OCI-LY7 (cell line): ENCODE measurements at regions not wholly inside any gene's neighbourhood (a gene's known extent, or its start where the extent isn't known, plus 50 kb on each side); places are given as distances from the start of the nearest gene placed in this dataset.

Experiments used
- BruUV-seq: library from RNA; stranded (reverse); fragments of 400-500 nt; replicated peaks from 2 replicates; lab custom pipeline; 2021; lab: Mats Ljungman, UMichigan
- CTCF ChIA-PET: fragments of 300-600 bp; sonication (Branson Sonifier 250); formaldehyde crosslinking; loops from one replicate; lab custom pipeline; 2022; ENCODE audit warnings: antibody characterized with exemption; ENCODE audit not compliant: unreplicated experiment; lab: Charles Lee
- POLR2A ChIA-PET: fragments of 300-600 bp; sonication (Branson Sonifier 250); formaldehyde crosslinking; loops from one replicate; lab custom pipeline; 2022; ENCODE audit warnings: antibody characterized with exemption; lab: Charles Lee
- DNase-seq: peaks from one replicate; pipeline ENCODE4 v3.0.0-alpha.2; 2015; ENCODE audit warnings: low spot score
- H2AFZ ChIP-seq: fragments of 200-600 bp; sonication (generic), shearing (Covaris generic); 2 replicates; pipeline ENCODE4 v1.6.1; 2014; ENCODE audit warnings: mild to moderate bottlenecking, antibody characterized with exemption, low read length, moderate library complexity
- H3K27ac ChIP-seq: fragments of 200-600 bp; sonication (generic); 2 replicates; pipeline ENCODE4 v1.5.1; 2014; ENCODE audit warnings: mixed run types, low read depth, mild to moderate bottlenecking, moderate library complexity, low read length, inconsistent platforms; ENCODE audit not compliant: poor library complexity, severe bottlenecking
- H3K36me3 ChIP-seq: fragments of 200-600 bp; sonication (generic); 2 replicates; pipeline ENCODE4 v1.6.1; 2014; ENCODE audit warnings: mild to moderate bottlenecking, antibody characterized with exemption, low read length, moderate library complexity, mixed read lengths; ENCODE audit not compliant: insufficient read depth
- H3K4me1 ChIP-seq: fragments of 200-600 bp; sonication (generic); 2 replicates; pipeline ENCODE4 v1.5.1; 2014; ENCODE audit warnings: mild to moderate bottlenecking, low read length; ENCODE audit not compliant: insufficient read depth, poor library complexity, severe bottlenecking
- H3K4me2 ChIP-seq: fragments of 200-600 bp; sonication (generic); 2 replicates; pipeline ENCODE4 v1.6.1; 2014; ENCODE audit warnings: mild to moderate bottlenecking, low read length
- H3K4me3 ChIP-seq: fragments of 200-600 bp; sonication (generic); 2 replicates; pipeline ENCODE4 v1.5.1; 2014; ENCODE audit warnings: mild to moderate bottlenecking, low read depth, low read length; ENCODE audit not compliant: poor library complexity, severe bottlenecking
- H3K79me2 ChIP-seq: fragments of 200-600 bp; sonication (generic); 2 replicates; pipeline ENCODE4 v1.6.1; 2016; ENCODE audit warnings: low read depth, mild to moderate bottlenecking, low read length, moderate library complexity, mixed read lengths; ENCODE audit not compliant: insufficient read depth
- H3K9me2 ChIP-seq: fragments of 200-600 bp; sonication (generic); 2 replicates; pipeline ENCODE4 v1.6.1; 2016; ENCODE audit warnings: mild to moderate bottlenecking, low read length, mixed read lengths; ENCODE audit not compliant: insufficient read depth
- H3K9me3 ChIP-seq: fragments of 200-600 bp; sonication (generic); 2 replicates; pipeline ENCODE4 v1.6.1; 2014; ENCODE audit warnings: mild to moderate bottlenecking, mixed run types, low read length, mixed read lengths
- H4K20me1 ChIP-seq: fragments of 200-600 bp; sonication (generic); 2 replicates; pipeline ENCODE4 v1.6.1; 2014; ENCODE audit warnings: mild to moderate bottlenecking, antibody characterized with exemption, low read length, moderate library complexity, mixed read lengths; ENCODE audit not compliant: insufficient read depth
- EZH2phosphoT487 ChIP-seq: fragments of 200-600 bp; sonication (generic); IDR thresholded peaks from 2 replicates; pipeline ENCODE4 v1.6.1; 2018; ENCODE audit warnings: low read depth, borderline replicate concordance, mild to moderate bottlenecking, mixed run types, antibody characterized with exemption, low read length, moderate library complexity, mixed read lengths
- intact Hi-C: fragments of 100-400 bp; cut with micrococcal nuclease; formaldehyde crosslinking; loops from one replicate; pipeline ENCODE4 v1.10.0; 2022; ENCODE audit not compliant: unreplicated experiment
- TF ChIP-seq, protein P1 (sequence below): fragments of 200-600 bp; sonication (generic); conservative IDR thresholded peaks from 2 replicates; pipeline ENCODE4 v1.5.1; 2014; ENCODE audit warnings: mild to moderate bottlenecking, antibody characterized with exemption, low read length, moderate library complexity, mixed read lengths

- ChIA-PET CTCF (no interaction called here), POLR2A (interaction anchor here (0.7 kb wide), 1 partner anchor 334 kb away, joined by 3 read pairs; no protein-coding TSS in a partner anchor)
- H3K27ac ChIP-seq = no peak overlapping the region
- H3K9me3 ChIP-seq = no peaks in the 10 kb centered on the region
- no peaks in the 10 kb centered on the region for H3K4me1 ChIP-seq
- TF ChIP-seq EZH2phosphoT487 = no peak
- TF ChIP-seq, protein P1, sequence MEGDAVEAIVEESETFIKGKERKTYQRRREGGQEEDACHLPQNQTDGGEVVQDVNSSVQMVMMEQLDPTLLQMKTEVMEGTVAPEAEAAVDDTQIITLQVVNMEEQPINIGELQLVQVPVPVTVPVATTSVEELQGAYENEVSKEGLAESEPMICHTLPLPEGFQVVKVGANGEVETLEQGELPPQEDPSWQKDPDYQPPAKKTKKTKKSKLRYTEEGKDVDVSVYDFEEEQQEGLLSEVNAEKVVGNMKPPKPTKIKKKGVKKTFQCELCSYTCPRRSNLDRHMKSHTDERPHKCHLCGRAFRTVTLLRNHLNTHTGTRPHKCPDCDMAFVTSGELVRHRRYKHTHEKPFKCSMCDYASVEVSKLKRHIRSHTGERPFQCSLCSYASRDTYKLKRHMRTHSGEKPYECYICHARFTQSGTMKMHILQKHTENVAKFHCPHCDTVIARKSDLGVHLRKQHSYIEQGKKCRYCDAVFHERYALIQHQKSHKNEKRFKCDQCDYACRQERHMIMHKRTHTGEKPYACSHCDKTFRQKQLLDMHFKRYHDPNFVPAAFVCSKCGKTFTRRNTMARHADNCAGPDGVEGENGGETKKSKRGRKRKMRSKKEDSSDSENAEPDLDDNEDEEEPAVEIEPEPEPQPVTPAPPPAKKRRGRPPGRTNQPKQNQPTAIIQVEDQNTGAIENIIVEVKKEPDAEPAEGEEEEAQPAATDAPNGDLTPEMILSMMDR = no peak
- no peaks in the 10 kb centered on the region for H3K36me3 ChIP-seq
- no peak overlapping the region for H3K4me2 ChIP-seq
- BruUV-seq = no TSS peak
- H2AFZ ChIP-seq = no peak overlapping the region
- no peaks in the 10 kb centered on the region for H4K20me1 ChIP-seq
- intact Hi-C loops = no loop called here
- H3K4me3 ChIP-seq = no peak overlapping the region
- no peaks in the 10 kb centered on the region for H3K9me2 ChIP-seq
- DNase-seq = no peak
- H3K79me2 ChIP-seq = no peaks in the 10 kb centered on the region
Measured at GRCh38 chr10:47063858-47064257, 152.6 kb downstream of the PTPN20 start.

GRCh38 chr10:47065903-47066302 lies 154.7 kb downstream of the PTPN20 start:
- POLR2A ChIA-PET = no interaction called here
- H3K9me3 ChIP-seq = no peaks in the 10 kb centered on the region
- H3K79me2 ChIP-seq = no peaks in the 10 kb centered on the region
- CTCF ChIA-PET = no interaction called here
- no peak overlapping the region for H3K4me3 ChIP-seq
- no TSS peak for BruUV-seq
- no peak for DNase-seq
- H3K4me2 ChIP-seq = no peak overlapping the region
- H4K20me1 ChIP-seq = no peaks in the 10 kb centered on the region
- no peak for TF ChIP-seq EZH2phosphoT487
- TF ChIP-seq, protein P1 = no peak
- intact Hi-C loops = no loop called here
- no peak overlapping the region for H3K27ac ChIP-seq
- no peaks in the 10 kb centered on the region for H3K4me1 ChIP-seq
- H3K36me3 ChIP-seq = no peaks in the 10 kb centered on the region
- no peak overlapping the region for H2AFZ ChIP-seq
- no peaks in the 10 kb centered on the region for H3K9me2 ChIP-seq

GRCh38 chr10:47067949-47068940 lies 157.0 kb downstream of the PTPN20 start:
- no peak for DNase-seq
- POLR2A ChIA-PET = no interaction called here
- CTCF ChIA-PET = no interaction called here
- intact Hi-C loops = no loop called here
- TF ChIP-seq EZH2phosphoT487 = no peak
- TF ChIP-seq, protein P1 = no peak
- Histone ChIP-seq H3K79me2 (no peaks in the 10 kb centered on the region), H3K9me2 (no peaks in the 10 kb centered on the region), H2AFZ (no peak overlapping the region), H3K4me2 (no peak overlapping the region), H3K27ac (no peak overlapping the region), H3K4me3 (no peak overlapping the region), H3K9me3 (no peaks in the 10 kb centered on the region), H4K20me1 (no peaks in the 10 kb centered on the region), H3K4me1 (no peaks in the 10 kb centered on the region), H3K36me3 (no peaks in the 10 kb centered on the region)
- no TSS peak for BruUV-seq
